B cell (primary cell): ENCODE measurements at regions not wholly inside any gene's neighbourhood (a gene's known extent, or its start where the extent isn't known, plus 50 kb on each side); places are given as distances from the start of the nearest gene placed in this dataset.

Experiments used
- ATAC-seq: fragments of 200-7000 bp; cut with Tn5 transposase; one replicate; pipeline ENCODE4 v1.10.0; 2021; ENCODE audit warnings: low read depth, mild to moderate bottlenecking, moderate number of reproducible peaks, moderate library complexity
- CTCF ChIA-PET: fragments of 350-600 bp; sonication (Branson Sonifier 250); formaldehyde crosslinking; loops from one replicate; lab custom pipeline; 2021; ENCODE audit warnings: antibody characterized with exemption, inconsistent platforms; lab: Charles Lee
- POLR2A ChIA-PET: fragments of 350-600 bp; sonication (Branson Sonifier 250); formaldehyde crosslinking; loops from one replicate; lab custom pipeline; 2021; ENCODE audit warnings: antibody characterized with exemption; lab: Charles Lee
- DNase-seq: peaks from one replicate; pipeline ENCODE4 v3.0.0; 2013
- H2AFZ ChIP-seq: 2 replicates; pipeline ENCODE4 v1.6.1; 2012; ENCODE audit warnings: mild to moderate bottlenecking, low read depth, low read length; ENCODE audit not compliant: insufficient read depth, poor library complexity, severe bottlenecking
- H3K27ac ChIP-seq, 2 donors: 1 replicate in 1 of 2; 2 replicates in 1 of 2; pipeline ENCODE4 v1.5.1; 2012 to 2013; ENCODE audit warnings: low read length in 2 of 2, mild to moderate bottlenecking in 2 of 2, moderate library complexity in 1 of 2
- H3K27me3 ChIP-seq, 4 experiments: fragments of 200-600 bp in 1 of 4; sonication (generic) in 1 of 4; replicated peaks in 1 of 4; 1 replicate in 2 of 4; 2 replicates in 2 of 4; pipeline versions ENCODE4 v1.6.1 to v1.7.0; 2013 to 2016; ENCODE audit warnings: low read length in 3 of 4, mild to moderate bottlenecking in 2 of 4, mixed read lengths in 1 of 4, moderate library complexity in 1 of 4; ENCODE audit not compliant: insufficient read depth in 4 of 4, control insufficient read depth in 3 of 4; ENCODE audit errors: control extremely low read depth in 1 of 4
- H3K36me3 ChIP-seq, 2 experiments: replicated peaks in 1 of 2; 1 replicate in 1 of 2; 2 replicates in 1 of 2; pipeline versions ENCODE4 v1.6.1 to v1.7.1; 2013; ENCODE audit warnings: low read length in 1 of 2; ENCODE audit not compliant: insufficient read depth in 2 of 2, control insufficient read depth in 1 of 2; ENCODE audit errors: control extremely low read depth in 1 of 2, extremely low read depth in 1 of 2
- H3K4me1 ChIP-seq, 2 donors: fragments of 200-600 bp in 1 of 2; sonication (generic) in 1 of 2; 1 replicate in 1 of 2; 2 replicates in 1 of 2; pipeline versions ENCODE4 v1.5.1 to v1.6.1; 2013 to 2017; ENCODE audit warnings: low read length in 2 of 2; ENCODE audit not compliant: control insufficient read depth in 2 of 2, insufficient read depth in 2 of 2
- H3K4me2 ChIP-seq: replicated peaks from 2 replicates; pipeline ENCODE3; 2012; ENCODE audit warnings: mild to moderate bottlenecking, low read depth, low read length; ENCODE audit not compliant: poor library complexity, severe bottlenecking
- H3K4me3 ChIP-seq, 5 experiments: fragments of 200-600 bp in 1 of 5; sonication (generic) in 1 of 5; 1 replicate in 3 of 5; 2 replicates in 2 of 5; pipeline versions ENCODE4 v1.5.1 to v1.7.0; 2011 to 2016; ENCODE audit warnings: low read length in 4 of 5, mild to moderate bottlenecking in 4 of 5, low read depth in 2 of 5, control low read depth in 1 of 5, moderate library complexity in 1 of 5; ENCODE audit not compliant: insufficient read depth in 1 of 5; ENCODE audit errors: control extremely low read depth in 1 of 5, extremely low read depth in 1 of 5
- H3K79me2 ChIP-seq: fragments of 200-600 bp; sonication (generic); one replicate; pipeline ENCODE4 v1.6.0; 2016; ENCODE audit warnings: low read length; ENCODE audit not compliant: control insufficient read depth, insufficient read depth
- H3K9ac ChIP-seq: fragments of 200-600 bp; sonication (generic); 2 replicates; pipeline ENCODE4 v1.6.1; 2017; ENCODE audit warnings: mild to moderate bottlenecking, low read length, moderate library complexity
- H3K9me3 ChIP-seq, 3 donors: one replicate each; pipeline versions ENCODE4 v1.6.1 to v1.7.1; 2013; ENCODE audit warnings: low read length in 2 of 3; ENCODE audit not compliant: control insufficient read depth in 2 of 3, insufficient read depth in 1 of 3; ENCODE audit errors: control extremely low read depth in 1 of 3
- H4K20me1 ChIP-seq: 2 replicates; pipeline ENCODE4 v1.6.0; 2012; ENCODE audit warnings: mild to moderate bottlenecking, low read length; ENCODE audit not compliant: insufficient read depth, control insufficient read depth, poor library complexity, severe bottlenecking
- H3K27ac Mint-ChIP-seq: one replicate; pipeline ENCODE4 v1.8.0; 2021; ENCODE audit warnings: mixed read lengths
- H3K27me3 Mint-ChIP-seq: one replicate; pipeline ENCODE4 v1.8.0; 2021; ENCODE audit warnings: mixed read lengths
- H3K4me1 Mint-ChIP-seq: one replicate; pipeline ENCODE4 v1.8.0; 2021; ENCODE audit warnings: mixed read lengths
- H3K4me3 Mint-ChIP-seq: one replicate; pipeline ENCODE4 v1.8.0; 2021; ENCODE audit warnings: mixed read lengths
- H3K9me3 Mint-ChIP-seq: one replicate; pipeline ENCODE4 v1.8.0; 2022; ENCODE audit warnings: mixed read lengths; ENCODE audit not compliant: insufficient read depth
- CTCF ChIP-seq: fragments of 200-600 bp; IDR thresholded peaks from one replicate; pipeline ENCODE4 v1.8.0; 2022; ENCODE audit warnings: antibody characterized with exemption, mild to moderate bottlenecking
- EZH2 ChIP-seq: IDR thresholded peaks from 2 replicates; pipeline ENCODE4 v1.6.1; 2012; ENCODE audit warnings: borderline replicate concordance, low read depth, mild to moderate bottlenecking, moderate library complexity, low read length; ENCODE audit not compliant: insufficient read depth, poor library complexity, severe bottlenecking
- WGBS: methylation state at CpG from one replicate; pipeline ENCODE4 v1.1.5; 2013; ENCODE audit warnings: missing lambda C conversion rate; ENCODE audit not compliant: insufficient coverage; 5-methylcytosine and 5-hydroxymethylcytosine counted together
- intact Hi-C: fragments of 100-400 bp; cut with micrococcal nuclease; formaldehyde crosslinking; loops from one replicate; pipeline ENCODE4 v1.10.0; 2022

- peaks cover 0 to 4% (median under 1%) of the 10 kb centered on the region in 3 donors for H3K9me3 ChIP-seq
- no peak for TF ChIP-seq EZH2
- TF ChIP-seq CTCF, result no peak
- no peaks in the 10 kb centered on the region for H3K4me1 ChIP-seq
- H3K27ac ChIP-seq, result no peak overlapping the region
- Mint-ChIP-seq H3K27ac (no peak overlapping the region), H3K27me3 (no peaks in the 10 kb centered on the region), H3K4me1 (no peaks in the 10 kb centered on the region), H3K4me3 (no peak overlapping the region), H3K9me3 (peaks cover 3% of the 10 kb centered on the region)
- H3K27me3 ChIP-seq, result no peaks in the 10 kb centered on the region
- ATAC-seq (no peak), DNase-seq (no peak)
- no peaks in the 10 kb centered on the region for H3K79me2 ChIP-seq
- H4K20me1 ChIP-seq, result no peaks in the 10 kb centered on the region
- H3K9ac ChIP-seq, result no peak overlapping the region
- no peak overlapping the region for H2AFZ ChIP-seq
- H3K4me2 ChIP-seq, result no peak overlapping the region
- 69% methylated on average over 4 of the region's 6 CpGs for WGBS
- ChIA-PET CTCF (no interaction called here), POLR2A (no interaction called here)
- H3K36me3 ChIP-seq, result no peaks in the 10 kb centered on the region
- intact Hi-C loops, result no loop called here
- H3K4me3 ChIP-seq, result no peak overlapping the region
Measured at GRCh38 chr15:35136321-35137189, 51.5 kb upstream of the NANOGP8 start.
